GM23248 (cell line): ENCODE measurements at regions not wholly inside any gene's neighbourhood (a gene's known extent, or its start where the extent isn't known, plus 50 kb on each side); places are given as distances from the start of the nearest gene placed in this dataset.

Experiments used
- DNase-seq: peaks from one replicate; pipeline ENCODE4 v3.0.0-alpha.2; 2015
- H2AFZ ChIP-seq: fragments of 200-600 bp; sonication (generic); 2 replicates; pipeline ENCODE4 v1.6.1; 2016; ENCODE audit warnings: antibody characterized with exemption
- H3F3A ChIP-seq: fragments of 200-600 bp; sonication (generic); 2 replicates; pipeline ENCODE4 v1.6.1; 2016; ENCODE audit warnings: mild to moderate bottlenecking, antibody characterized with exemption, mixed run types; ENCODE audit not compliant: insufficient read depth
- H3K27ac ChIP-seq: fragments of 200-600 bp; sonication (generic); 2 replicates; pipeline ENCODE4 v1.5.1; 2016; ENCODE audit warnings: mild to moderate bottlenecking
- H3K27me3 ChIP-seq: fragments of 200-600 bp; sonication (generic); replicated peaks from 2 replicates; pipeline ENCODE4 v1.6.1; 2016; ENCODE audit warnings: mild to moderate bottlenecking; ENCODE audit not compliant: insufficient read depth
- H3K36me3 ChIP-seq: fragments of 200-600 bp; sonication (generic); 2 replicates; pipeline ENCODE4 v1.6.1; 2016; ENCODE audit warnings: low read depth, mild to moderate bottlenecking
- H3K4me1 ChIP-seq: fragments of 200-600 bp; sonication (generic); 2 replicates; pipeline ENCODE4 v1.6.1; 2016; ENCODE audit warnings: mild to moderate bottlenecking; ENCODE audit not compliant: insufficient read depth
- H3K4me2 ChIP-seq: fragments of 200-600 bp; sonication (generic); one replicate; pipeline ENCODE4 v1.6.1; 2016; ENCODE audit warnings: mild to moderate bottlenecking; ENCODE audit not compliant: unreplicated experiment
- H3K4me3 ChIP-seq: fragments of 200-600 bp; sonication (generic); 2 replicates; pipeline ENCODE4 v1.5.1; 2016; ENCODE audit warnings: mild to moderate bottlenecking
- H3K79me2 ChIP-seq: fragments of 200-600 bp; sonication (generic); 2 replicates; pipeline ENCODE4 v1.6.1; 2016; ENCODE audit warnings: mild to moderate bottlenecking; ENCODE audit not compliant: insufficient read depth
- H3K9ac ChIP-seq: fragments of 200-600 bp; sonication (generic); 2 replicates; pipeline ENCODE4 v1.6.1; 2016; ENCODE audit warnings: mild to moderate bottlenecking
- H3K9me2 ChIP-seq: fragments of 200-600 bp; sonication (generic); 2 replicates; pipeline ENCODE4 v1.6.1; 2016; ENCODE audit warnings: mixed run types, mild to moderate bottlenecking, moderate library complexity; ENCODE audit not compliant: insufficient read depth
- H3K9me3 ChIP-seq: fragments of 200-600 bp; sonication (generic); one replicate; pipeline ENCODE4 v1.6.1; 2017; ENCODE audit warnings: low read depth
- H4K20me1 ChIP-seq: fragments of 200-600 bp; sonication (generic); 2 replicates; pipeline ENCODE4 v1.6.0; 2016; ENCODE audit not compliant: insufficient read depth
- EZH2 ChIP-seq: fragments of 200-600 bp; sonication (generic); IDR thresholded peaks from 2 replicates; pipeline ENCODE4 v1.6.1; 2018; ENCODE audit warnings: antibody characterized with exemption, mild to moderate bottlenecking; ENCODE audit not compliant: insufficient read depth, poor library complexity, severe bottlenecking
- EZH2phosphoT487 ChIP-seq: fragments of 200-600 bp; sonication (generic); IDR thresholded peaks from 2 replicates; pipeline ENCODE4 v1.6.1; 2018; ENCODE audit warnings: antibody characterized with exemption, moderate library complexity, mild to moderate bottlenecking, low read depth; ENCODE audit not compliant: insufficient read depth
- WGBS, 2 experiments: methylation state at CpG; one replicate each; pipeline ENCODE4 v1.1.6; 2015 to 2017; ENCODE audit warnings: low lambda C conversion rate in 2 of 2, low coverage in 1 of 2; ENCODE audit errors: missing lambda C conversion rate in 2 of 2; 5-methylcytosine and 5-hydroxymethylcytosine counted together
- in situ Hi-C: fragments of 300-500 bp; cut with MboI; formaldehyde crosslinking; loops from 2 replicates; pipeline ENCODE4 v1.15.0; 2020

DNA sequence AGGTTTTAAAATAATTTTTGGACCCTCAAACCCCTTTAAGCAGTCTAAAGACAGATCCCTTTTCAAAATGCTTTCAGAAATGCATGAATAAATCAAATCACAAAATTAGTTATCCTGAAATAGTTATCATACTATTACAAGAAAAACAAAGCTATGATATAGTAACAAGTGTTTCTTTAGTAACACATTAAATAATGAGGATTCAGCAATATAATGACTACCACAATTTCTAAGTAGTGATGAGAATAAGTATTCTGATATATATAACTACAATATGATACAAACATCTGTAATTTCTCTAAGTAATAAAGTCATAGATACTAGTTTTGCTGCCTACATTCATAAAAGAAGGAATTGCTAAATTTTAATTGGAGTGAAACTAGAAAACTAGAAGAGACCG, 53.0 kb upstream of the TMEM168 start:
- H3K27ac ChIP-seq = no peak overlapping the region
- H3K27me3 ChIP-seq = no peaks in the 10 kb centered on the region
- no peak overlapping the region for H3K4me3 ChIP-seq
- DNase-seq = no peak
- H3K9me2 ChIP-seq = no peaks in the 10 kb centered on the region
- no peaks in the 10 kb centered on the region for H3K9me3 ChIP-seq
- in situ Hi-C loops = no loop called here
- no peak overlapping the region for H3K4me2 ChIP-seq
- H3F3A ChIP-seq = peaks cover 13% of the 10 kb centered on the region
- no peaks in the 10 kb centered on the region; the same call in 1 of the 2 replicates for H3K36me3 ChIP-seq
- no peak overlapping the region for H2AFZ ChIP-seq
- H4K20me1 ChIP-seq = peaks cover 29% of the 10 kb centered on the region
- WGBS, 2 experiments = 89 to 98% methylated on average over 1 of the region's 1 CpG
- no peak for TF ChIP-seq EZH2phosphoT487
- no peak for TF ChIP-seq EZH2
- H3K9ac ChIP-seq = no peak overlapping the region
- peaks cover 100% of the 10 kb centered on the region for H3K79me2 ChIP-seq
- H3K4me1 ChIP-seq = 0 out of 2 replicates have a peak, but pooled peaks cover 4% of the 10 kb centered on the region
